ENCODE measurements at regions not wholly inside any gene's neighbourhood (a gene's known extent, or its start where the extent isn't known, plus 50 kb on each side); places are given as distances from the start of the nearest gene placed in this dataset.
"Not testable (repeated sequence)": the region's sequence is repeated elsewhere in the genome, so short reads cannot be mapped to it uniquely, and the experiment has no call there.

DNA sequence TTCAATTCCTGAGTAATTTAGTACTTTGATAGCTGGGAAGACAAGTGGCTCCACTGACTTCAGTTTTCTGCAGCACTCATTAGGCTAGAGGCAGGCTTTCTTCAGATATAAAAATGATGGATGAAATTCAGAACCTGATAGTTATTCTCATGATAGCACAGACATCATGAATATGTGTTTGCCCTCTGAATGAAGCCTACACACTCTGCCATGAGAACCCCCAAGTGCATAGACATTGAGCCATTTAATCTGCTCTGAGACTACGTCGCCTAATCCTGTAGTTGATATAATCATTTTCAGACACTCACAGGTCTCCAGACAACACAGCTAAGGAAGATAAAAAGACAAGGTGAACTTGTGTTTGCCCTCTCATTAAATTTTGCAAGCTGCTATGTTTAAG is 566.1 kb downstream of the AMY1C start:
- WGBS, 3 donors: 44 to 67% (median 62%) methylated on average over 2 of the region's 2 CpGs
- no peaks in the 10 kb centered on the region for H3K9me3 ChIP-seq (ENCODE audit: control insufficient read depth in 2 of 2, insufficient read depth in 1 of 2, low read depth in 1 of 2, low read length in 1 of 2)
- no peaks in the 10 kb centered on the region for H3K36me3 ChIP-seq (ENCODE audit: control insufficient read depth in 3 of 3, insufficient read depth in 2 of 3, low read depth in 1 of 3, low read length in 3 of 3)
- no peaks in the 10 kb centered on the region for H3K4me1 ChIP-seq (ENCODE audit: control insufficient read depth in 3 of 3, insufficient read depth in 2 of 3, low read depth in 1 of 3, low read length in 2 of 3)
- DNase-seq (no peak), FAIRE-seq (no peak)
- H3K27me3 ChIP-seq (ENCODE audit: control insufficient read depth in 3 of 3, insufficient read depth in 3 of 3, low read length in 3 of 3): no peaks in the 10 kb centered on the region
- H3K27ac ChIP-seq (ENCODE audit: low read depth in 1 of 3, low read length in 2 of 3): no peak overlapping the region
- H3K4me3 ChIP-seq (ENCODE audit: low read depth in 1 of 3, low read length in 3 of 3): no peak overlapping the region

DNA sequence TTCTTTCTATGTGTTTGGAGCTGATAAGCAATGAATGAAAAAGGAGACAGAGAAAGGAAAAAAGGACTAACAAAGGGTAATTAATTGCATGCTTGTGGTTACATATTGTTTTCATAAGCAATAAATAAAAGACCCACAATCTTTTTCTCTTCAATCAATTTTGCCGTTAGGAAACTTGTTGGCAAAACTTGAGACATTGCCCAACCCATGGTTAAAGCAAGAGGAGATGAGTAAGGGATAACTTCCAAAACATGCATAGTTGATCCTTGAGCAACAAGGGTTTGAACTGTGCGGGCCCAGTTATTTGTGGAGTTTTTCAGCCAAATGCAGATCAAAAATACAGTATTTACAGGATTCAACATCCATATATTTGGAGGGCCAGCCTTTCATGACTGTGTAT is 572.4 kb downstream of the AMY1C start:
- no peaks in the 10 kb centered on the region for H3K36me3 ChIP-seq (ENCODE audit: control insufficient read depth in 3 of 3, insufficient read depth in 2 of 3, low read depth in 1 of 3, low read length in 3 of 3)
- FAIRE-seq (no peak), DNase-seq (no peak)
- H3K27ac ChIP-seq (ENCODE audit: low read depth in 1 of 3, low read length in 2 of 3): no peak overlapping the region
- H3K4me1 ChIP-seq (ENCODE audit: control insufficient read depth in 3 of 3, insufficient read depth in 2 of 3, low read depth in 1 of 3, low read length in 2 of 3): no peaks in the 10 kb centered on the region
- no peaks in the 10 kb centered on the region for H3K9me3 ChIP-seq (ENCODE audit: control insufficient read depth in 2 of 2, insufficient read depth in 1 of 2, low read depth in 1 of 2, low read length in 1 of 2)
- H3K27me3 ChIP-seq (ENCODE audit: control insufficient read depth in 3 of 3, insufficient read depth in 3 of 3, low read length in 3 of 3): no peaks in the 10 kb centered on the region
- WGBS, 3 donors: 80 to 87% (median 82%) methylated on average over 2 of the region's 2 CpGs
- no peak overlapping the region for H3K4me3 ChIP-seq (ENCODE audit: low read depth in 1 of 3, low read length in 3 of 3)

DNA sequence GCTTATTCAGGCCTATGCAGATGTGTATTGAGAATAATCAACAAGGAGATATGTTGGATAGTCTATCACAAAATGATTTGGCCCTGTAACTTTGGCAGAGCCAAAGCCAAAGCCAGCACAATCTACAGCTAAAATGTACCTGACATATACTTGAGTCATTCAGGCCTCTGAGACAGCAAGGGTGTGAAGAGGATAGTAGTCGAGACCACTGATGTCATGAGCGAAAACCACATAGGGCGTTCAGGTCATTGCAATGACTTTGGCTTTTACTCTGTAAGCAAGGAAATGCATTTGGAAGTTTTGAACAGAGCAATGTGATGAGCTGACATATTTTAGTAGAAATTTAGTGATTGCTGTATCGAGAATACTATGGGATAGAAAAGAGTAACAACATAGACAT is 579.6 kb downstream of the AMY1C start:
- Histone ChIP-seq H3K27ac (ENCODE audit: low read depth in 1 of 3, low read length in 2 of 3) (no peak overlapping the region), H3K4me3 (ENCODE audit: low read depth in 1 of 3, low read length in 3 of 3) (no peak overlapping the region), H3K9me3 (ENCODE audit: control insufficient read depth in 2 of 2, insufficient read depth in 1 of 2, low read depth in 1 of 2, low read length in 1 of 2) (no peaks in the 10 kb centered on the region), H3K4me1 (ENCODE audit: control insufficient read depth in 3 of 3, insufficient read depth in 2 of 3, low read depth in 1 of 3, low read length in 2 of 3) (no peaks in the 10 kb centered on the region), H3K36me3 (ENCODE audit: control insufficient read depth in 3 of 3, insufficient read depth in 2 of 3, low read depth in 1 of 3, low read length in 3 of 3) (no peaks in the 10 kb centered on the region), H3K27me3 (ENCODE audit: control insufficient read depth in 3 of 3, insufficient read depth in 3 of 3, low read length in 3 of 3) (no peaks in the 10 kb centered on the region)
- no peak for FAIRE-seq
- WGBS, 3 donors: 85 to 90% (median 89%) methylated on average over 4 of the region's 4 CpGs
- no peak for DNase-seq

DNA sequence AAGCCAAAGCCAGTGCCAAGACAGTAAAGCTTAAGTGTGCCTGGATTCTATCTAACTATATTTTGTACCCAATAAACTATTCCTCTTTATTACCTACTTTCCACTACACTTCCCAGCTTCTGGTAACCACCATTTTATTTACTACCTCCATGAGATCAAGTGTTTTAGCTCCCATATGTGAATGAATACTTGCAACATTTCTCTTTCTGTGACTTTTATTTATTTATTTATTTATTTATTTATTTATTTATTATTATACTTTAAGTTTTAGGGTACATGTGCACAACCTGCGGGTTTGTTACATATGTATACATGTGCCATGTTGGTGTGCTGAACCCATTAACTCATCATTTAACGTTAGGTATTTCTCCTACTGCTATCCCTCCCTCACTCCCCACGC is 582.1 kb downstream of the AMY1C start:
- H3K27me3 ChIP-seq (ENCODE audit: control insufficient read depth in 3 of 3, insufficient read depth in 3 of 3, low read length in 3 of 3): no peaks in the 10 kb centered on the region
- no peak overlapping the region for H3K27ac ChIP-seq (ENCODE audit: low read depth in 1 of 3, low read length in 2 of 3)
- H3K9me3 ChIP-seq (ENCODE audit: control insufficient read depth in 2 of 2, insufficient read depth in 1 of 2, low read depth in 1 of 2, low read length in 1 of 2): no peaks in the 10 kb centered on the region
- 79 to 88% (median 80%) methylated on average over 3 of the region's 3 CpGs for WGBS, 3 donors
- no peaks in the 10 kb centered on the region for H3K4me1 ChIP-seq (ENCODE audit: control insufficient read depth in 3 of 3, insufficient read depth in 2 of 3, low read depth in 1 of 3, low read length in 2 of 3)
- no peak overlapping the region for H3K4me3 ChIP-seq (ENCODE audit: low read depth in 1 of 3, low read length in 3 of 3)
- FAIRE-seq (no peak), DNase-seq (no peak)
- H3K36me3 ChIP-seq (ENCODE audit: control insufficient read depth in 3 of 3, insufficient read depth in 2 of 3, low read depth in 1 of 3, low read length in 3 of 3): no peaks in the 10 kb centered on the region

DNA sequence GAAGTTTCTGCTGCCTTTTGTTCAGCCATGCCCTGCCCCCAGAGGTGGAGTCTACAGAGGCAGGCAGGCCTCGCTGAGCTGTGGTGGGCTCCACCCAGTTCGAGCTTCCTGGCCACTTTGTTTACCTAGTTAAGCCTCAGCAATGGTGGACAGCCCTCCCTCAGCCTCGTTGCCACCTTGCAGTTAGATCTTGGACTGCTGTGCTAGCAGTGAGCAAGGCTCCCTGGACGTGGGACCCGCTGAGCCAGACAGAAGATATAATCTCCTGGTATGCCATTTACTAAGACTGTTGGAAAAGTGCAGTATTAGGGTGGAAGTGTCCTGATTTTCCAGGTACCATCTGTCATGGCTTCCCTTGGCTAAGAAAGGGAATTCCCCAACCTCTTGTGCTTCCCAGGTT is 588.2 kb downstream of the AMY1C start:
- H3K4me3 ChIP-seq (ENCODE audit: low read depth in 1 of 3, low read length in 3 of 3); H3K27ac ChIP-seq (ENCODE audit: low read depth in 1 of 3, low read length in 2 of 3); DNase-seq; H3K9me3 ChIP-seq (ENCODE audit: control insufficient read depth in 2 of 2, insufficient read depth in 1 of 2, low read depth in 1 of 2, low read length in 1 of 2); H3K36me3 ChIP-seq (ENCODE audit: control insufficient read depth in 3 of 3, insufficient read depth in 2 of 3, low read depth in 1 of 3, low read length in 3 of 3); FAIRE-seq; H3K27me3 ChIP-seq (ENCODE audit: control insufficient read depth in 3 of 3, insufficient read depth in 3 of 3, low read length in 3 of 3); H3K4me1 ChIP-seq (ENCODE audit: control insufficient read depth in 3 of 3, insufficient read depth in 2 of 3, low read depth in 1 of 3, low read length in 2 of 3): not testable (repeated sequence)
- 47 to 66% (median 47%) methylated on average over 5 of the region's 5 CpGs for WGBS, 3 donors

DNA sequence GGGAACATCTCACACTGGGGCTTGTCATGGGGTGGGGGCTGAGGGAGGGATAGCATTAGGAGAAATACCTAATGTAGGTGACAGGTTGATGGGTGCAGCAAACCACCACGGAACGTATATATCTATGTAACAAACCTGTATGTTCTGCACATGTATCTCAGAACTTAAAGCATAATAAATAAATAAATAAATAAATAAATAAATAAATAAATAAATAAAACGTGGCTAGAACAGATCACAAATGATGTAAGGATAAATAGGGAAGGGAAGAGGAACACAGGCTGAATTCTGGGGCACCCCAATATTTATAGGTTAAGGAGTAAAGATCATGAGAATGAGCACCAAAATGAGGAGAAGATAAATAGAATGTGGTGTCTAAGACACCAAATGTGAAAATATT is 592.2 kb downstream of the AMY1C start:
- H3K36me3 ChIP-seq (ENCODE audit: control insufficient read depth in 3 of 3, insufficient read depth in 2 of 3, low read depth in 1 of 3, low read length in 3 of 3): no peaks in the 10 kb centered on the region
- no peaks in the 10 kb centered on the region for H3K4me1 ChIP-seq (ENCODE audit: control insufficient read depth in 3 of 3, insufficient read depth in 2 of 3, low read depth in 1 of 3, low read length in 2 of 3)
- no peaks in the 10 kb centered on the region for H3K27me3 ChIP-seq (ENCODE audit: control insufficient read depth in 3 of 3, insufficient read depth in 3 of 3, low read length in 3 of 3)
- peaks cover 0 to 5% of the 10 kb centered on the region in 2 donors for H3K9me3 ChIP-seq (ENCODE audit: control insufficient read depth in 2 of 2, insufficient read depth in 1 of 2, low read depth in 1 of 2, low read length in 1 of 2)
- no peak overlapping the region for H3K27ac ChIP-seq (ENCODE audit: low read depth in 1 of 3, low read length in 2 of 3)
- WGBS, 3 donors: 63 to 65% (median 64%) methylated on average over 3 of the region's 3 CpGs
- DNase-seq (no peak), FAIRE-seq (no peak)
- H3K4me3 ChIP-seq (ENCODE audit: low read depth in 1 of 3, low read length in 3 of 3): no peak overlapping the region

DNA sequence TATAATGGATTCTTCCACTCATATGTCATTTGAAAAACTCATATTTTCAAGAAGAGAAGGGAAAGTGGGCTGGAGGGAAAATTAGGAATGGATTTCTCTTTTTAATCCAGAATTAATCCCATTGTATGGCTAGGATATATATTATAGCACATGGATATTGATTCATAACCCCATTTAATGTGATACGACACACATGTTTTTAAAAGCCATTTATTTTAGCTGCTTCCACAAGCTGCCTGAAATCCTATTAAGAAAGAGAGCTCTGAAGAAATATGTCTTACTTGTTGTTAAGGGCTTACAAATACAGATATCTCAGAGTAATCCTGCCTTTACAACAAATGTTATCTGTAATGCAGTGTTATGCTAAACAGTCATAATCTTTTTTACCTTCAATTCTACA is 598.6 kb downstream of the AMY1C start:
- H3K27ac ChIP-seq (ENCODE audit: low read depth in 1 of 3, low read length in 2 of 3): no peak overlapping the region

DNA sequence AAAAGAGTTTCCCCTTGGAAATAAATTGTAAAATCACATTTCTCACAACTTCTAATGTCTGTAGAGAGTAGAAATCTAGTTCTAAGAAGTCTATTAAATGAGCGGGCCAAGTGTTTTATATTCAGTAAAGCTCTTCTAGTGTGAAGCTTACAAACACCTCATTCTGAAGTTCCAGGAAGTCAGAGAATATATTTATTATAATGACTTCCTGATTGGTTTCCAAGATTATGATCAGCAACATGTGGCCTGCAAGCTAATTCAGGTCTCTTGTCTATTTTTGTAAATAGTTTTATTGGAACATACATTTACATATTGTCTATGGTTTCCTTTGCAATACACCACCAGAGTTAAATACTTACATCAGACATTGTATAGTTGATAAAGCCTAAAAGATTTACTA is 603.9 kb downstream of the AMY1C start:
- 53 to 72% (median 61%) methylated on average over 1 of the region's 1 CpG for WGBS, 3 donors
- H3K4me3 ChIP-seq (ENCODE audit: low read depth in 1 of 3, low read length in 3 of 3): no peak overlapping the region
- H3K27ac ChIP-seq (ENCODE audit: low read depth in 1 of 3, low read length in 2 of 3): no peak overlapping the region
- no peaks in the 10 kb centered on the region for H3K36me3 ChIP-seq (ENCODE audit: control insufficient read depth in 3 of 3, insufficient read depth in 2 of 3, low read depth in 1 of 3, low read length in 3 of 3)
- H3K9me3 ChIP-seq (ENCODE audit: control insufficient read depth in 2 of 2, insufficient read depth in 1 of 2, low read depth in 1 of 2, low read length in 1 of 2): no peaks in the 10 kb centered on the region
- H3K4me1 ChIP-seq (ENCODE audit: control insufficient read depth in 3 of 3, insufficient read depth in 2 of 3, low read depth in 1 of 3, low read length in 2 of 3): no peaks in the 10 kb centered on the region
- H3K27me3 ChIP-seq (ENCODE audit: control insufficient read depth in 3 of 3, insufficient read depth in 3 of 3, low read length in 3 of 3): no peaks in the 10 kb centered on the region
- DNase-seq (no peak), FAIRE-seq (no peak)

More for the DNA sequence above, 598.6 kb downstream of the AMY1C start:
- Histone ChIP-seq H3K27me3 (ENCODE audit: control insufficient read depth in 3 of 3, insufficient read depth in 3 of 3, low read length in 3 of 3) (no peaks in the 10 kb centered on the region), H3K36me3 (ENCODE audit: control insufficient read depth in 3 of 3, insufficient read depth in 2 of 3, low read depth in 1 of 3, low read length in 3 of 3) (no peaks in the 10 kb centered on the region), H3K4me1 (ENCODE audit: control insufficient read depth in 3 of 3, insufficient read depth in 2 of 3, low read depth in 1 of 3, low read length in 2 of 3) (no peaks in the 10 kb centered on the region), H3K4me3 (ENCODE audit: low read depth in 1 of 3, low read length in 3 of 3) (no peak overlapping the region), H3K9me3 (ENCODE audit: control insufficient read depth in 2 of 2, insufficient read depth in 1 of 2, low read depth in 1 of 2, low read length in 1 of 2) (no peaks in the 10 kb centered on the region)
- no peak for DNase-seq
- FAIRE-seq: no peak
- WGBS, 3 donors: 80 to 90% (median 86%) methylated on average over 1 of the region's 1 CpG

DNA sequence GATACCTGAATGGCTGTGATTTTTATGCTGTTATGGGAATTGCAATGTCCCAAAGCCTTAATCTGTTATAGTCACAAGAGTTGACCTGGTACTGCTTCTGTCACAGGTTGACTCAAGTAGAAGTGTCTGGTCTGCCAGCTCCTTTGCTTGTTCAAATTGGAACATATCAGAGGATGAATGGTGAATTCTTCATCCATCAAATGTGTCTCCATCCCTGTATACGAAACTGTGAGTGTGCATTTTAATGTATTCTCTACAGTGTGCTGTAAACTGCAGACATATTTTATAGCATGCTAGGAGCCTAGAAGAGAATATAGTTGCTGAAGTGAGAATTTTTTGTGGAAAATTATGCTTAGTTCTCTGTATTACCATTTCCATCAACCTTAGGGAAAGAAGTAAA is 608.4 kb downstream of the AMY1C start:
- FAIRE-seq (no peak), DNase-seq (no peak)
- 62 to 67% (median 63%) methylated on average over 1 of the region's 1 CpG for WGBS, 3 donors
- H3K4me1 ChIP-seq (ENCODE audit: control insufficient read depth in 3 of 3, insufficient read depth in 2 of 3, low read depth in 1 of 3, low read length in 2 of 3): no peaks in the 10 kb centered on the region
- no peaks in the 10 kb centered on the region for H3K36me3 ChIP-seq (ENCODE audit: control insufficient read depth in 3 of 3, insufficient read depth in 2 of 3, low read depth in 1 of 3, low read length in 3 of 3)
- H3K27ac ChIP-seq (ENCODE audit: low read depth in 1 of 3, low read length in 2 of 3): no peak overlapping the region
- no peak overlapping the region for H3K4me3 ChIP-seq (ENCODE audit: low read depth in 1 of 3, low read length in 3 of 3)
- H3K9me3 ChIP-seq (ENCODE audit: control insufficient read depth in 2 of 2, insufficient read depth in 1 of 2, low read depth in 1 of 2, low read length in 1 of 2): no peaks in the 10 kb centered on the region
- no peaks in the 10 kb centered on the region for H3K27me3 ChIP-seq (ENCODE audit: control insufficient read depth in 3 of 3, insufficient read depth in 3 of 3, low read length in 3 of 3)
